Fibroblast of skin of left biceps (primary cell): ENCODE measurements at regions not wholly inside any gene's neighbourhood (a gene's known extent, or its start where the extent isn't known, plus 50 kb on each side); places are given as distances from the start of the nearest gene placed in this dataset.
"Not testable (repeated sequence)": the region's sequence is repeated elsewhere in the genome, so short reads cannot be mapped to it uniquely, and the experiment has no call there.

ENCODE experiments used
- DNase-seq, 2 experiments: peaks; one replicate each; pipeline ENCODE4 v3.0.0-alpha.2; 2013; ENCODE audit warnings: low read depth in 2 of 2

GRCh38 chr11:134728186-134728585, 316.1 kb upstream of the B3GAT1 start:
- DNase-seq = no peak

GRCh38 chr11:134727636-134728035, 315.6 kb upstream of the B3GAT1 start:
- DNase-seq = no peak

- no peak for DNase-seq
Measured at GRCh38 chr11:134727204-134727603, 315.2 kb upstream of the B3GAT1 start.

- no peak for DNase-seq
Measured at GRCh38 chr11:134725716-134726639, 313.9 kb upstream of the B3GAT1 start.

- DNase-seq = no peak
Measured at GRCh38 chr11:134725211-134725610, 313.2 kb upstream of the B3GAT1 start.

GRCh38 chr11:134724779-134725140, 312.7 kb upstream of the B3GAT1 start:
- DNase-seq = no peak

GRCh38 chr11:134724106-134724778, 312.2 kb upstream of the B3GAT1 start:
- no peak for DNase-seq

GRCh38 chr11:134720691-134721070, 308.6 kb upstream of the B3GAT1 start:
- not testable (repeated sequence) for DNase-seq

- not testable (repeated sequence) for DNase-seq
Measured at GRCh38 chr11:134719940-134720690, 308.1 kb upstream of the B3GAT1 start.

GRCh38 chr11:134719397-134719796, 307.4 kb upstream of the B3GAT1 start:
- DNase-seq = no peak

- DNase-seq = no peak
Measured at GRCh38 chr11:134716582-134716981, 304.5 kb upstream of the B3GAT1 start.

- DNase-seq = no peak
Measured at GRCh38 chr11:134714021-134714656, 302.1 kb upstream of the B3GAT1 start.

- no peak for DNase-seq
Measured at GRCh38 chr11:134712228-134713145, 300.4 kb upstream of the B3GAT1 start.

GRCh38 chr11:134711588-134711987, 299.5 kb upstream of the B3GAT1 start:
- no peak for DNase-seq

GRCh38 chr11:134710861-134711407, 298.9 kb upstream of the B3GAT1 start:
- no peak for DNase-seq

GRCh38 chr11:134705858-134706257, 293.8 kb upstream of the B3GAT1 start:
- no peak for DNase-seq

- DNase-seq = no peak
Measured at GRCh38 chr11:134702827-134703226, 290.8 kb upstream of the B3GAT1 start.

- no peak for DNase-seq
Measured at GRCh38 chr11:134701564-134702165, 289.6 kb upstream of the B3GAT1 start.

- DNase-seq = no peak
Measured at GRCh38 chr11:134700101-134700640, 288.1 kb upstream of the B3GAT1 start.

- DNase-seq = no peak
Measured at GRCh38 chr11:134696455-134696854, 284.4 kb upstream of the B3GAT1 start.
